Liver (tissue), 8 donors: ENCODE measurements at regions not wholly inside any gene's neighbourhood (a gene's known extent, or its start where the extent isn't known, plus 50 kb on each side); places are given as distances from the start of the nearest gene placed in this dataset.

Experiments used
- DNase-seq: peaks from one replicate; pipeline ENCODE4 v3.0.0-alpha.2; 2017; ENCODE audit warnings: low spot score
- H3K27ac ChIP-seq, 2 donors: one replicate each; pipeline ENCODE4 v1.7.0; 2013; ENCODE audit warnings: inconsistent platforms in 2 of 2, low read length in 2 of 2, control low read depth in 1 of 2, low read depth in 1 of 2, mild to moderate bottlenecking in 1 of 2
- H3K27me3 ChIP-seq, 4 donors: one replicate each; pipeline versions ENCODE4 v1.6.1 to v1.7.0; 2013; ENCODE audit warnings: low read length in 3 of 4, inconsistent platforms in 1 of 4, mild to moderate bottlenecking in 1 of 4, moderate library complexity in 1 of 4; ENCODE audit not compliant: control insufficient read depth in 4 of 4, insufficient read depth in 4 of 4
- H3K36me3 ChIP-seq, 4 donors: one replicate each; pipeline versions ENCODE4 v1.6.1 to v1.7.0; 2013; ENCODE audit warnings: low read length in 3 of 4, mild to moderate bottlenecking in 3 of 4, low read depth in 1 of 4, moderate library complexity in 1 of 4; ENCODE audit not compliant: control insufficient read depth in 4 of 4, insufficient read depth in 3 of 4
- H3K4me1 ChIP-seq, 4 donors: one replicate each; pipeline versions ENCODE4 v1.6.1 to v1.7.0; 2013; ENCODE audit warnings: low read length in 3 of 4, mild to moderate bottlenecking in 3 of 4, moderate library complexity in 1 of 4; ENCODE audit not compliant: control insufficient read depth in 4 of 4, insufficient read depth in 4 of 4
- H3K4me3 ChIP-seq, 3 donors: one replicate each; pipeline versions ENCODE4 v1.6.1 to v1.7.0; 2013; ENCODE audit warnings: low read length in 3 of 3, control low read depth in 1 of 3, low read depth in 1 of 3, mild to moderate bottlenecking in 1 of 3
- H3K9ac ChIP-seq, 2 donors: one replicate each; pipeline ENCODE4 v1.7.0; 2013; ENCODE audit warnings: low read length in 2 of 2, mild to moderate bottlenecking in 2 of 2, moderate library complexity in 2 of 2, control low read depth in 1 of 2, low read depth in 1 of 2
- H3K9me3 ChIP-seq, 4 donors: one replicate each; pipeline versions ENCODE4 v1.6.1 to v1.7.0; 2013; ENCODE audit warnings: low read length in 3 of 4; ENCODE audit not compliant: control insufficient read depth in 4 of 4
- ATF3 ChIP-seq: IDR thresholded peaks from 2 replicates; pipeline ENCODE4 v1.6.1; 2016; ENCODE audit warnings: antibody characterized with exemption
- CTCF ChIP-seq: fragments of 150-350 bp; IDR thresholded peaks from 2 replicates; pipeline ENCODE4 v1.5.1; 2017; ENCODE audit warnings: improper control_type of control experiment, low read depth, low read length; ENCODE audit not compliant: missing input control
- EGR1 ChIP-seq, 2 donors: IDR thresholded peaks; 2 replicates each; pipeline ENCODE4 v1.6.1; 2016 to 2018; ENCODE audit warnings: antibody characterized with exemption in 2 of 2, low read depth in 2 of 2
- FOXA1 ChIP-seq: IDR thresholded peaks from 2 replicates; pipeline ENCODE4 v1.6.1; 2016; ENCODE audit warnings: antibody characterized with exemption
- FOXA2 ChIP-seq: IDR thresholded peaks from 2 replicates; pipeline ENCODE4 v1.6.1; 2016; ENCODE audit warnings: antibody characterized with exemption
- GABPA ChIP-seq, 2 donors: IDR thresholded peaks in 1 of 2; conservative IDR thresholded peaks in 1 of 2; 2 replicates each; pipeline ENCODE4 v1.6.1; 2016; ENCODE audit warnings: antibody characterized with exemption in 2 of 2, mild to moderate bottlenecking in 1 of 2, moderate library complexity in 1 of 2
- HNF4A ChIP-seq, 2 donors: conservative IDR thresholded peaks; 2 replicates each; pipeline ENCODE4 v1.6.1; 2016; ENCODE audit warnings: antibody characterized with exemption in 2 of 2, mild to moderate bottlenecking in 2 of 2
- HNF4G ChIP-seq: IDR thresholded peaks from 2 replicates; pipeline ENCODE4 v1.6.1; 2016; ENCODE audit warnings: antibody characterized with exemption
- JUND ChIP-seq, 2 donors: IDR thresholded peaks; 2 replicates each; pipeline ENCODE4 v1.6.1; 2016; ENCODE audit warnings: antibody characterized with exemption in 2 of 2
- MAX ChIP-seq: IDR thresholded peaks from 2 replicates; pipeline ENCODE4 v1.6.1; 2016; ENCODE audit warnings: antibody characterized with exemption
- NR2F2 ChIP-seq: IDR thresholded peaks from 2 replicates; pipeline ENCODE4 v1.6.1; 2016; ENCODE audit warnings: antibody characterized with exemption
- RAD21 ChIP-seq, 2 donors: IDR thresholded peaks; 2 replicates each; pipeline ENCODE4 v1.6.1; 2016; ENCODE audit warnings: antibody characterized with exemption in 2 of 2, mild to moderate bottlenecking in 2 of 2
- REST ChIP-seq: IDR thresholded peaks from 2 replicates; pipeline ENCODE4 v1.6.1; 2016; ENCODE audit warnings: antibody characterized with exemption, mild to moderate bottlenecking
- RXRA ChIP-seq, 2 donors: IDR thresholded peaks; 2 replicates each; pipeline ENCODE4 v1.6.1; 2017 to 2018; ENCODE audit warnings: antibody characterized with exemption in 2 of 2, mild to moderate bottlenecking in 1 of 2
- SP1 ChIP-seq: IDR thresholded peaks from 2 replicates; pipeline ENCODE4 v1.6.1; 2018; ENCODE audit warnings: antibody characterized with exemption, mild to moderate bottlenecking
- TAF1 ChIP-seq: conservative IDR thresholded peaks from 2 replicates; pipeline ENCODE4 v1.6.1; 2016; ENCODE audit warnings: antibody characterized with exemption, mild to moderate bottlenecking
- YY1 ChIP-seq: IDR thresholded peaks from 2 replicates; pipeline ENCODE4 v1.6.1; 2016; ENCODE audit warnings: antibody characterized with exemption, mild to moderate bottlenecking
- ZBTB33 ChIP-seq: IDR thresholded peaks from 2 replicates; pipeline ENCODE4 v1.6.1; 2016; ENCODE audit warnings: antibody characterized with exemption
- WGBS: extraction: QIAGEN DNeasy Blood & Tissue Kit; methylation state at CpG from one replicate; pipeline ENCODE4 v1.1.7; 2013; 5-methylcytosine and 5-hydroxymethylcytosine counted together
- donor health status: healthy.
- donor health status: healthy.
- donor health status: healthy.
- donor health status: healthy.
- donor health status: healthy.

- DNase-seq = no peak
- no peaks in the 10 kb centered on the region for H3K27me3 ChIP-seq
- no peak overlapping the region for H3K27ac ChIP-seq
- no peaks in the 10 kb centered on the region for H3K36me3 ChIP-seq
- H3K9me3 ChIP-seq = no peaks in the 10 kb centered on the region
- no peak overlapping the region for H3K9ac ChIP-seq
- H3K4me3 ChIP-seq = no peak overlapping the region
- TF ChIP-seq FOXA2 (no peak), YY1 (no peak), CTCF (no peak), EGR1 (IDR thresholded peaks at IDR 0.05; ENCODE audit: low read depth in 2 of 2) (no peak), ATF3 (no peak), HNF4A (conservative IDR thresholded peaks at IDR 0.05) (no peak), RXRA (IDR thresholded peaks at IDR 0.05) (no peak), GABPA (IDR thresholded peaks at IDR 0.05 in 1 of 2, conservative IDR thresholded peaks at IDR 0.05 in 1 of 2) (no peak), FOXA1 (no peak), REST (no peak), RAD21 (IDR thresholded peaks at IDR 0.05) (no peak), NR2F2 (no peak), SP1 (no peak), JUND (IDR thresholded peaks at IDR 0.05) (no peak), ZBTB33 (no peak), HNF4G (no peak), MAX (no peak)
- no peaks in the 10 kb centered on the region for H3K4me1 ChIP-seq
Measured at GRCh38 chr12:97629382-97629781, 166.8 kb downstream of the RMST start.

GRCh38 chr12:97630356-97630755, 167.8 kb downstream of the RMST start:
- WGBS = 91% methylated on average over 2 of the region's 2 CpGs
- H3K4me1 ChIP-seq = no peaks in the 10 kb centered on the region
- H3K27me3 ChIP-seq = no peaks in the 10 kb centered on the region
- no peak overlapping the region for H3K4me3 ChIP-seq
- no peaks in the 10 kb centered on the region for H3K9me3 ChIP-seq
- no peaks in the 10 kb centered on the region for H3K36me3 ChIP-seq
- no peak overlapping the region for H3K27ac ChIP-seq
- no peak overlapping the region for H3K9ac ChIP-seq
- no peak for DNase-seq
- no peak for TF ChIP-seq NR2F2
- TF ChIP-seq MAX = no peak
- no peak for TF ChIP-seq RAD21 (IDR thresholded peaks at IDR 0.05)
- TF ChIP-seq FOXA2 = no peak
- TF ChIP-seq CTCF = no peak
- TF ChIP-seq REST = no peak
- TF ChIP-seq RXRA (IDR thresholded peaks at IDR 0.05) = no peak
- no peak for TF ChIP-seq HNF4G
- no peak for TF ChIP-seq TAF1
- no peak for TF ChIP-seq SP1
- no peak for TF ChIP-seq ATF3
